Neural cell (in vitro differentiated cells): ENCODE measurements at regions not wholly inside any gene's neighbourhood (a gene's known extent, or its start where the extent isn't known, plus 50 kb on each side); places are given as distances from the start of the nearest gene placed in this dataset.

Source experiments
- H2AFZ ChIP-seq: fragments of 200-600, 300-800 bp; sonication (generic), shearing (Covaris generic); 2 replicates; pipeline ENCODE4 v1.6.0; 2014; ENCODE audit warnings: low read depth, mild to moderate bottlenecking, antibody characterized with exemption, low read length, moderate library complexity
- H3F3A ChIP-seq: fragments of 200-600 bp; shearing (Covaris generic); 2 replicates; pipeline ENCODE4 v1.6.1; 2016; ENCODE audit warnings: mild to moderate bottlenecking, moderate library complexity, mixed read lengths, antibody characterized with exemption, low read length; ENCODE audit not compliant: insufficient read depth, poor library complexity, severe bottlenecking
- H3K27ac ChIP-seq: fragments of 200-600, 300-800 bp; sonication (generic), shearing (Covaris generic); 2 replicates; pipeline ENCODE4 v1.5.1; 2014; ENCODE audit warnings: mild to moderate bottlenecking, low read length, moderate library complexity
- H3K27me3 ChIP-seq: fragments of 300-800, 200-600 bp; sonication (generic), shearing (Covaris generic); 2 replicates; pipeline ENCODE4 v1.6.0; 2014; ENCODE audit warnings: mild to moderate bottlenecking, low read depth, low read length, moderate library complexity; ENCODE audit not compliant: insufficient read depth
- H3K36me3 ChIP-seq: fragments of 300-800, 200-600 bp; sonication (generic), shearing (Covaris generic); 2 replicates; pipeline ENCODE4 v1.5.1; 2014; ENCODE audit warnings: mild to moderate bottlenecking, antibody characterized with exemption, low read length, moderate library complexity; ENCODE audit not compliant: insufficient read depth
- H3K4me2 ChIP-seq: fragments of 300-800, 200-600 bp; sonication (generic), shearing (Covaris generic); 2 replicates; pipeline ENCODE4 v1.6.0; 2014; ENCODE audit warnings: mild to moderate bottlenecking, low read length
- H3K4me3 ChIP-seq: fragments of 300-800, 200-600 bp; sonication (generic), shearing (Covaris generic); 2 replicates; pipeline ENCODE4 v1.5.1; 2014; ENCODE audit warnings: mild to moderate bottlenecking, low read length, moderate library complexity
- H3K79me2 ChIP-seq: fragments of 200-600 bp; shearing (Covaris generic); replicated peaks from 2 replicates; pipeline ENCODE4 v1.6.0; 2014; ENCODE audit warnings: mild to moderate bottlenecking, low read length, moderate library complexity; ENCODE audit not compliant: insufficient read depth
- H3K9ac ChIP-seq: fragments of 300-800, 200-600 bp; sonication (generic), shearing (Covaris generic); 2 replicates; pipeline ENCODE4 v1.6.1; 2016; ENCODE audit warnings: mild to moderate bottlenecking, low read length, mixed read lengths
- H3K9me2 ChIP-seq: fragments of 200-600 bp; shearing (Covaris generic); 2 replicates; pipeline ENCODE4 v1.6.1; 2016; ENCODE audit warnings: mild to moderate bottlenecking, low read length, mixed read lengths; ENCODE audit not compliant: insufficient read depth
- H3K9me3 ChIP-seq: fragments of 200-600, 300-800 bp; sonication (generic), shearing (Covaris generic); 2 replicates; pipeline ENCODE4 v1.6.1; 2016; ENCODE audit warnings: mild to moderate bottlenecking, mixed run types, low read length, moderate library complexity, mixed read lengths
- H4K20me1 ChIP-seq: fragments of 200-600 bp; shearing (Covaris generic); 2 replicates; pipeline ENCODE4 v1.6.1; 2016; ENCODE audit warnings: mild to moderate bottlenecking, mixed run types; ENCODE audit not compliant: insufficient read depth
- CTCF ChIP-seq: fragments of 450-650 bp; IDR thresholded peaks from 2 replicates; pipeline ENCODE4 v1.5.1; 2014; ENCODE audit warnings: antibody characterized with exemption, mild to moderate bottlenecking, moderate library complexity; ENCODE audit not compliant: poor library complexity, severe bottlenecking
- EP300 ChIP-seq: fragments of 450-650 bp; conservative IDR thresholded peaks from 2 replicates; pipeline ENCODE4 v1.6.1; 2014; ENCODE audit warnings: antibody characterized with exemption, mild to moderate bottlenecking, moderate library complexity; ENCODE audit not compliant: poor library complexity, severe bottlenecking
- EZH2 ChIP-seq: fragments of 200-600, 300-800 bp; shearing (Covaris generic), sonication (generic); IDR thresholded peaks from 2 replicates; pipeline ENCODE4 v1.6.1; 2014; ENCODE audit warnings: antibody characterized with exemption, low read length, borderline replicate concordance, mild to moderate bottlenecking; ENCODE audit not compliant: insufficient read depth, poor library complexity, severe bottlenecking
- MXI1 ChIP-seq: fragments of 450-650 bp; conservative IDR thresholded peaks from 2 replicates; pipeline ENCODE4 v1.6.1; 2014; ENCODE audit warnings: antibody characterized with exemption, mild to moderate bottlenecking; ENCODE audit not compliant: poor library complexity, severe bottlenecking
- POLR2AphosphoS5 ChIP-seq: IDR thresholded peaks from 2 replicates; pipeline ENCODE4 v1.6.1; 2012
- RAD21 ChIP-seq: fragments of 450-650 bp; conservative IDR thresholded peaks from 2 replicates; pipeline ENCODE4 v1.6.1; 2014; ENCODE audit warnings: antibody characterized with exemption, mild to moderate bottlenecking, moderate library complexity
- REST ChIP-seq: IDR thresholded peaks from 2 replicates; pipeline ENCODE4 v1.6.1; 2012; ENCODE audit warnings: borderline replicate concordance
- SMC3 ChIP-seq: fragments of 450-650 bp; conservative IDR thresholded peaks from 2 replicates; pipeline ENCODE4 v1.6.1; 2014; ENCODE audit warnings: antibody characterized with exemption, mild to moderate bottlenecking, moderate library complexity; ENCODE audit not compliant: poor library complexity
- TAF1 ChIP-seq: IDR thresholded peaks from 2 replicates; pipeline ENCODE4 v1.6.1; 2012; ENCODE audit warnings: low read depth

- Histone ChIP-seq H3K79me2 (no peaks in the 10 kb centered on the region), H3K27ac (no peak overlapping the region), H3F3A (no peaks in the 10 kb centered on the region), H3K4me2 (no peak overlapping the region), H3K9me3 (no peaks in the 10 kb centered on the region), H3K9ac (no peak overlapping the region), H3K27me3 (no peaks in the 10 kb centered on the region), H2AFZ (no peak overlapping the region), H3K36me3 (no peaks in the 10 kb centered on the region), H4K20me1 (no peaks in the 10 kb centered on the region), H3K4me3 (no peak overlapping the region), H3K9me2 (no peaks in the 10 kb centered on the region)
- no peak for TF ChIP-seq MXI1
- no peak for TF ChIP-seq SMC3
- TF ChIP-seq RAD21, result no peak
- TF ChIP-seq CTCF, result no peak
- no peak for TF ChIP-seq POLR2AphosphoS5
- TF ChIP-seq EP300, result no peak
Measured at GRCh38 chr5:116382874-116383266, 191.8 kb downstream of the SEMA6A start.

GRCh38 chr5:116382032-116382873, 192.4 kb downstream of the SEMA6A start:
- H3K79me2 ChIP-seq, result no peaks in the 10 kb centered on the region
- no peaks in the 10 kb centered on the region for H4K20me1 ChIP-seq
- TF ChIP-seq RAD21 (no peak), CTCF (no peak), EZH2 (no peak), MXI1 (no peak), EP300 (no peak), TAF1 (no peak), SMC3 (no peak), POLR2AphosphoS5 (no peak), REST (no peak)
- no peaks in the 10 kb centered on the region for H3F3A ChIP-seq
- H3K9ac ChIP-seq, result no peak overlapping the region
- no peak overlapping the region for H3K27ac ChIP-seq
- H3K9me2 ChIP-seq, result no peaks in the 10 kb centered on the region
- H3K4me3 ChIP-seq, result no peak overlapping the region
- H3K9me3 ChIP-seq, result no peaks in the 10 kb centered on the region
- H2AFZ ChIP-seq, result no peak overlapping the region
- no peak overlapping the region for H3K4me2 ChIP-seq
- no peaks in the 10 kb centered on the region for H3K36me3 ChIP-seq
- no peaks in the 10 kb centered on the region for H3K27me3 ChIP-seq
